ENCODE measurements at regions not wholly inside any gene's neighbourhood (a gene's known extent, or its start where the extent isn't known, plus 50 kb on each side); places are given as distances from the start of the nearest gene placed in this dataset.

- no peaks in the 10 kb centered on the region for H3K9me3 ChIP-seq
- H3K4me3 ChIP-seq, result no peak overlapping the region
- H3K4me1 ChIP-seq, result no peaks in the 10 kb centered on the region
- TF ChIP-seq CTCF (IDR thresholded peaks at IDR 0.05), result no peak
- no peaks in the 10 kb centered on the region for H3K27me3 ChIP-seq
- H3K27ac ChIP-seq, result no peak overlapping the region
- DNase-seq, result no peak
- H3K36me3 ChIP-seq, result no peaks in the 10 kb centered on the region
- intact Hi-C loops (cut with DNase I; ENCODE audit: low total_unique reads), result no loop called here
These were observed 369.0 kb upstream of the CWC22 start for GRCh38 chr2:180376066-180376465.

GRCh38 chr2:180374502-180375281, 367.6 kb upstream of the CWC22 start:
- Histone ChIP-seq H3K27me3 (no peaks in the 10 kb centered on the region), H3K4me1 (no peaks in the 10 kb centered on the region), H3K4me3 (no peak overlapping the region), H3K27ac (no peak overlapping the region), H3K36me3 (no peaks in the 10 kb centered on the region), H3K9me3 (no peaks in the 10 kb centered on the region)
- TF ChIP-seq CTCF (IDR thresholded peaks at IDR 0.05), result no peak
- no peak for TF ChIP-seq POLR2A (IDR thresholded peaks at IDR 0.05)
- no peak for DNase-seq
- intact Hi-C loops (cut with DNase I; ENCODE audit: low total_unique reads), result no loop called here

GRCh38 chr2:180370511-180371205, 363.6 kb upstream of the CWC22 start:
- Histone ChIP-seq H3K4me1 (no peaks in the 10 kb centered on the region), H3K27me3 (no peaks in the 10 kb centered on the region), H3K4me3 (no peak overlapping the region), H3K36me3 (no peaks in the 10 kb centered on the region), H3K9me3 (no peaks in the 10 kb centered on the region), H3K27ac (no peak overlapping the region)
- TF ChIP-seq CTCF (IDR thresholded peaks at IDR 0.05), result no peak
- no peak for TF ChIP-seq POLR2A (IDR thresholded peaks at IDR 0.05)
- intact Hi-C loops (cut with DNase I; ENCODE audit: low total_unique reads), result no loop called here
- no peak for DNase-seq

DNA sequence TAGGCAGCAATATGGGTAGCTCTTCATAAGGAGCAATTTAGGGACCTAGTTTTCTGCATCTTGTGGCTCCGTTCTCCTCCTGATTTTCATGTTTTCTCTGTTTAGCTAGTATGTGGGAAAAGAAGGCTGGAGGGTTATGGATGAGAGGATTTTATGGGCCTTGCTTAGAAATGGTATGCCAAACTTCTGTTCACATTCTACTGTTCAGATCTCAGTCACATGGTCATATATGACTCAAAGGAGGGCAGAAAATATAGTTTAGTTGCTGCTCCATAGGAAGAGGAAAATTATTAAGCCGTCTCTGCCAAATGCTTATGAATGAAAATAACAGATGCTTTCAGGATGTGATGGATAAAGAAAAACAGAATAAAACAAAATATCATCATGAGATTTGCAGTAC, 361.8 kb upstream of the CWC22 start:
- no peaks in the 10 kb centered on the region for H3K4me1 ChIP-seq
- no peaks in the 10 kb centered on the region for H3K36me3 ChIP-seq
- H3K27me3 ChIP-seq, result no peaks in the 10 kb centered on the region
- no peak overlapping the region for H3K27ac ChIP-seq
- TF ChIP-seq POLR2A (IDR thresholded peaks at IDR 0.05) (no peak), CTCF (IDR thresholded peaks at IDR 0.05) (no peak)
- intact Hi-C loops (cut with DNase I; ENCODE audit: low total_unique reads), result no loop called here
- H3K4me3 ChIP-seq, result no peak overlapping the region
- no peaks in the 10 kb centered on the region for H3K9me3 ChIP-seq
- no peak for DNase-seq

- Histone ChIP-seq H3K27me3 (no peaks in the 10 kb centered on the region), H3K27ac (no peak overlapping the region), H3K36me3 (no peaks in the 10 kb centered on the region), H3K4me3 (no peak overlapping the region), H3K4me1 (no peaks in the 10 kb centered on the region), H3K9me3 (no peaks in the 10 kb centered on the region)
- DNase-seq, result no peak
- TF ChIP-seq CTCF (IDR thresholded peaks at IDR 0.05) (no peak), POLR2A (IDR thresholded peaks at IDR 0.05) (no peak)
- intact Hi-C loops (cut with DNase I; ENCODE audit: low total_unique reads), result no loop called here
These were observed 360.7 kb upstream of the CWC22 start for GRCh38 chr2:180367815-180368214.
